ENCODE measurements at regions not wholly inside any gene's neighbourhood (a gene's known extent, or its start where the extent isn't known, plus 50 kb on each side); places are given as distances from the start of the nearest gene placed in this dataset.

DNA sequence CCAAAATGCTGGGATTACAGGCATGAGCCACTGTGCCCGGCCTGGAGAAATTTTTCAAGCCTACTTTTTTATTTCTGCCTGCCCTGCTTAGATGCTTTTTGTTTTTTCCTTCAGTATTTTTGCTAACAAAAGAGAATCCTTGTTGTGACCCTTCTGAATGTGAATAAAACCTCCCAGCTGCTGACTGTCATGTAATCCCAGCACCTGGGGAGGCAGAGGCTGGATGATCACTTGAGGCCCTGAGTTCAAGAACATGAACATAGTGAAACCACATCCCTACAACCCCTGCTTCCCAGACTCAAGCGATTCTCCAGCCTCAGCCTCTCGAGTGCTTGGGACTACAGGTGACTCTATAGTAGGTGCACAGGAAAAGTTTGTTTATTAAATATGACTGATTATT lies 84.9 kb downstream of the SOX2 start:
- no peak for TF ChIP-seq EZH2 (IDR thresholded peaks at IDR 0.05)
- TF ChIP-seq FOXP2 (optimal IDR thresholded peaks at IDR 0.05; ENCODE audit: control extremely low read depth, extremely low read length, insufficient read depth) = no peak
